Adrenal gland (tissue), 9 donors: ENCODE measurements at regions not wholly inside any gene's neighbourhood (a gene's known extent, or its start where the extent isn't known, plus 50 kb on each side); places are given as distances from the start of the nearest gene placed in this dataset.

Experiments used
- DNase-seq, 7 donors: peaks; one replicate each; pipeline ENCODE4 v3.0.0-alpha.2; 2019 to 2020
- H3K27ac ChIP-seq, 5 donors: fragments of 200-600 bp; sonication (generic) in 4 of 5; 1 replicate in 3 of 5; 2 replicates in 2 of 5; pipeline versions ENCODE4 v1.5.1 to v1.8.0; 2016 to 2020; ENCODE audit warnings: mild to moderate bottlenecking in 1 of 5
- H3K27me3 ChIP-seq: fragments of 200-600 bp; 2 replicates; pipeline ENCODE4 v1.8.0; 2021
- H3K36me3 ChIP-seq, 2 donors: fragments of 200-600 bp; replicated peaks in 1 of 2; 1 replicate in 1 of 2; 2 replicates in 1 of 2; pipeline versions ENCODE4 v1.5.1 to v1.8.0; 2018 to 2022
- H3K4me1 ChIP-seq, 2 donors: fragments of 200-600 bp; replicated peaks in 1 of 2; 1 replicate in 1 of 2; 2 replicates in 1 of 2; pipeline versions ENCODE4 v1.5.1 to v1.8.0; 2018 to 2021
- H3K4me3 ChIP-seq, 4 donors: fragments of 200-600 bp; sonication (generic) in 3 of 4; one replicate each; pipeline ENCODE4 v1.5.1; 2016 to 2018
- H3K9me3 ChIP-seq, 3 donors: fragments of 200-600 bp; sonication (generic) in 1 of 3; replicated peaks in 1 of 3; 1 replicate in 2 of 3; 2 replicates in 1 of 3; pipeline versions ENCODE4 v1.5.1 to v1.8.0; 2016 to 2021
- CTCF ChIP-seq, 6 experiments: fragments of 450-650 bp in 4 of 6; fragments of 200-600 bp in 2 of 6; sonication (generic) in 1 of 6; IDR thresholded peaks; 1 replicate in 5 of 6; 2 replicates in 1 of 6; pipeline versions ENCODE4 v1.5.1 to v1.8.0; 2016 to 2021; ENCODE audit warnings: antibody characterized with exemption in 6 of 6, mild to moderate bottlenecking in 2 of 6, moderate library complexity in 1 of 6
- POLR2A ChIP-seq, 2 donors: fragments of 450-650 bp; IDR thresholded peaks; one replicate each; pipeline ENCODE4 v1.6.1; 2017; ENCODE audit warnings: antibody characterized with exemption in 2 of 2, mild to moderate bottlenecking in 2 of 2, moderate library complexity in 1 of 2
- WGBS, 4 donors: extraction: QIAGEN DNeasy Blood & Tissue Kit in 2 of 4; methylation state at CpG; one replicate each; pipeline versions ENCODE4 v1.1.5 to v1.1.7; 2013 to 2017; 5-methylcytosine and 5-hydroxymethylcytosine counted together
- intact Hi-C, 2 donors: fragments of 100-400 bp; cut with DNase I; formaldehyde crosslinking; loops; one replicate each; pipeline versions ENCODE4 v1.14.1 to v1.15.0; 2022 to 2023
- donor health status: healthy with polysubstance abuse.
- donor health status: Bipolar disorder and iron deficiency.
- donor health status: DM: yes; HTN: yes; CAD: no.
- donor health status: DM: no; HTN: no; CAD: no.
- donor health status: DM: no; HTN: no; CAD: no.

GRCh38 chr10:53716156-53716555 is 943.6 kb upstream of the MBL2 start:
- no peak for DNase-seq

GRCh38 chr10:53713431-53713830 is 940.8 kb upstream of the MBL2 start:
- no peaks in the 10 kb centered on the region for H3K36me3 ChIP-seq
- no peaks in the 10 kb centered on the region for H3K27me3 ChIP-seq
- H3K27ac ChIP-seq, result no peak overlapping the region
- TF ChIP-seq CTCF (IDR thresholded peaks at IDR 0.05) (no peak), POLR2A (IDR thresholded peaks at IDR 0.05) (no peak)
- DNase-seq, result no peak
- H3K4me3 ChIP-seq, result no peak overlapping the region
- H3K9me3 ChIP-seq, result peaks cover 0 to 4% (median 0%) of the 10 kb centered on the region in 3 donors
- intact Hi-C loops, result no loop called here
- H3K4me1 ChIP-seq, result no peaks in the 10 kb centered on the region

More at GRCh38 chr10:53716156-53716555, 943.6 kb upstream of the MBL2 start:
- no peaks in the 10 kb centered on the region for H3K36me3 ChIP-seq
- H3K9me3 ChIP-seq, result no peaks in the 10 kb centered on the region
- TF ChIP-seq POLR2A (IDR thresholded peaks at IDR 0.05), result no peak
- no peak for TF ChIP-seq CTCF (IDR thresholded peaks at IDR 0.05)
- intact Hi-C loops, result no loop called here
- no peak overlapping the region for H3K27ac ChIP-seq
- 74 to 81% (median 76%) methylated on average over 3 of the region's 3 CpGs for WGBS, 4 donors
- H3K4me3 ChIP-seq, result no peak overlapping the region
- no peaks in the 10 kb centered on the region for H3K4me1 ChIP-seq
- no peaks in the 10 kb centered on the region for H3K27me3 ChIP-seq

GRCh38 chr10:53702489-53702888 is 929.9 kb upstream of the MBL2 start:
- 49 to 63% (median 51%) methylated on average over 2 of the region's 2 CpGs for WGBS, 4 donors
- no peak overlapping the region for H3K4me3 ChIP-seq
- TF ChIP-seq POLR2A (IDR thresholded peaks at IDR 0.05), result no peak
- TF ChIP-seq CTCF (IDR thresholded peaks at IDR 0.05), result no peak
- no peak overlapping the region for H3K27ac ChIP-seq
- H3K27me3 ChIP-seq, result no peaks in the 10 kb centered on the region
- no peaks in the 10 kb centered on the region for H3K36me3 ChIP-seq
- no peak for DNase-seq
- H3K4me1 ChIP-seq, result no peaks in the 10 kb centered on the region
- intact Hi-C loops, result no loop called here
- H3K9me3 ChIP-seq, result no peaks in the 10 kb centered on the region

GRCh38 chr10:53701213-53701612 is 928.6 kb upstream of the MBL2 start:
- Histone ChIP-seq H3K9me3 (no peaks in the 10 kb centered on the region), H3K4me1 (no peaks in the 10 kb centered on the region), H3K27ac (no peak overlapping the region), H3K4me3 (no peak overlapping the region), H3K27me3 (no peaks in the 10 kb centered on the region), H3K36me3 (no peaks in the 10 kb centered on the region)
- intact Hi-C loops, result no loop called here
- no peak for DNase-seq
- no peak for TF ChIP-seq CTCF (IDR thresholded peaks at IDR 0.05)
- TF ChIP-seq POLR2A (IDR thresholded peaks at IDR 0.05), result no peak
